NB4 (cell line): ENCODE measurements at regions not wholly inside any gene's neighbourhood (a gene's known extent, or its start where the extent isn't known, plus 50 kb on each side); places are given as distances from the start of the nearest gene placed in this dataset.

Source experiments
- DNase-seq: peaks from one replicate; pipeline ENCODE4 v3.0.0; 2010; ENCODE audit warnings: low read depth
- H3K4me3 ChIP-seq: one replicate; pipeline ENCODE4 v1.5.1; 2011; ENCODE audit warnings: mild to moderate bottlenecking, low read depth, low read length, moderate library complexity
- CTCF ChIP-seq: IDR thresholded peaks from one replicate; pipeline ENCODE4 v1.5.1; 2012; ENCODE audit warnings: low read depth, low read length
- MAX ChIP-seq: IDR thresholded peaks from 2 replicates; pipeline ENCODE4 v1.6.1; 2011; ENCODE audit warnings: low read depth, low read length
- MYC ChIP-seq: IDR thresholded peaks from 2 replicates; pipeline ENCODE4 v1.6.1; 2011; ENCODE audit warnings: low read depth, low read length
- POLR2A ChIP-seq: IDR thresholded peaks from 2 replicates; pipeline ENCODE4 v1.6.1; 2011; ENCODE audit warnings: mild to moderate bottlenecking; ENCODE audit not compliant: insufficient read length; ENCODE audit errors: extremely low read depth

GRCh38 chr10:78210548-78210947, 176.9 kb downstream of the RPS24 start:
- no peak overlapping the region for H3K4me3 ChIP-seq
- peak; percentile 73 for DNase-seq
- no peak for TF ChIP-seq POLR2A
- TF ChIP-seq CTCF = no peak
- TF ChIP-seq MAX = no peak
- TF ChIP-seq MYC = no peak

GRCh38 chr10:78210976-78211375, 177.3 kb downstream of the RPS24 start:
- no peak for DNase-seq

GRCh38 chr10:78211561-78212051, 177.9 kb downstream of the RPS24 start:
- peak; percentile 61 for DNase-seq
- TF ChIP-seq POLR2A = no peak
- TF ChIP-seq MYC = no peak
- TF ChIP-seq CTCF = peak; percentile 63
- TF ChIP-seq MAX = no peak
- no peak overlapping the region for H3K4me3 ChIP-seq

More at GRCh38 chr10:78210976-78211375, 177.3 kb downstream of the RPS24 start:
- TF ChIP-seq MAX = no peak
- TF ChIP-seq MYC = no peak
- no peak for TF ChIP-seq CTCF
- no peak for TF ChIP-seq POLR2A
- no peak overlapping the region for H3K4me3 ChIP-seq

- DNase-seq = no peak
- TF ChIP-seq MAX = no peak
- no peak for TF ChIP-seq POLR2A
- no peak for TF ChIP-seq CTCF
- TF ChIP-seq MYC = no peak
- no peak overlapping the region for H3K4me3 ChIP-seq
Measured at GRCh38 chr10:78212060-78212785, 178.6 kb downstream of the RPS24 start.

GRCh38 chr10:78212786-78213175, 179.1 kb downstream of the RPS24 start:
- no peak for TF ChIP-seq MAX
- H3K4me3 ChIP-seq = no peak overlapping the region
- DNase-seq = peak; percentile 36

GRCh38 chr10:78214955-78215354, 181.3 kb downstream of the RPS24 start:
- peak; percentile 52 for DNase-seq
- TF ChIP-seq MYC = no peak
- TF ChIP-seq CTCF = no peak
- TF ChIP-seq MAX = no peak
- TF ChIP-seq POLR2A = no peak
- H3K4me3 ChIP-seq = no peak overlapping the region
